NCI-H2081 (cell line): ENCODE measurements at regions not wholly inside any gene's neighbourhood (a gene's known extent, or its start where the extent isn't known, plus 50 kb on each side); places are given as distances from the start of the nearest gene placed in this dataset.

ENCODE experiments used
- DNase-seq, 2 experiments: peaks; one replicate each; lab custom pipeline; 2025; lab: John Stamatoyannopoulos, UW

GRCh38 chr6:22883061-22883717 lies 313.8 kb downstream of the HDGFL1 start:
- DNase-seq: no peak

GRCh38 chr6:22884456-22884855 lies 315.1 kb downstream of the HDGFL1 start:
- DNase-seq: no peak

- peak; percentile 77 to 86 for DNase-seq
Observed at GRCh38 chr6:22886650-22887581, 317.6 kb downstream of the HDGFL1 start.

GRCh38 chr6:22888163-22888752 lies 318.9 kb downstream of the HDGFL1 start:
- no peak for DNase-seq

- DNase-seq: no peak
Observed at GRCh38 chr6:22891934-22892333, 322.6 kb downstream of the HDGFL1 start.

GRCh38 chr6:22892452-22892851 lies 323.1 kb downstream of the HDGFL1 start:
- DNase-seq: no peak

- no peak for DNase-seq
Observed at GRCh38 chr6:22896696-22897095, 327.3 kb downstream of the HDGFL1 start.

GRCh38 chr6:22899426-22899825 lies 330.1 kb downstream of the HDGFL1 start:
- no peak for DNase-seq

- no peak for DNase-seq
Observed at GRCh38 chr6:22903826-22904225, 334.5 kb downstream of the HDGFL1 start.

- no peak for DNase-seq
Observed at GRCh38 chr6:22904431-22904830, 335.1 kb downstream of the HDGFL1 start.

- no peak for DNase-seq
Observed at GRCh38 chr6:22906091-22906549, 336.8 kb downstream of the HDGFL1 start.

- DNase-seq: no peak
Observed at GRCh38 chr6:22907085-22907484, 337.7 kb downstream of the HDGFL1 start.

GRCh38 chr6:22910370-22910769 lies 341.0 kb downstream of the HDGFL1 start:
- no peak for DNase-seq

- DNase-seq: no peak
Observed at GRCh38 chr6:22913612-22914011, 344.2 kb downstream of the HDGFL1 start.

GRCh38 chr6:22917344-22917743 lies 348.0 kb downstream of the HDGFL1 start:
- no peak for DNase-seq

GRCh38 chr6:22921828-22922227 lies 352.5 kb downstream of the HDGFL1 start:
- no peak for DNase-seq

GRCh38 chr6:22925304-22925835 lies 356.0 kb downstream of the HDGFL1 start:
- no peak for DNase-seq

GRCh38 chr6:22925920-22926789 lies 356.8 kb downstream of the HDGFL1 start:
- DNase-seq: no peak

- no peak for DNase-seq
Observed at GRCh38 chr6:22926790-22927354, 357.5 kb downstream of the HDGFL1 start.

- no peak for DNase-seq
Observed at GRCh38 chr6:22928775-22929174, 359.4 kb downstream of the HDGFL1 start.

- no peak for DNase-seq
Observed at GRCh38 chr6:22929311-22929985, 360.1 kb downstream of the HDGFL1 start.
